ENCODE measurements at regions not wholly inside any gene's neighbourhood (a gene's known extent, or its start where the extent isn't known, plus 50 kb on each side); places are given as distances from the start of the nearest gene placed in this dataset.
"Not testable (repeated sequence)": the region's sequence is repeated elsewhere in the genome, so short reads cannot be mapped to it uniquely, and the experiment has no call there.

DNA sequence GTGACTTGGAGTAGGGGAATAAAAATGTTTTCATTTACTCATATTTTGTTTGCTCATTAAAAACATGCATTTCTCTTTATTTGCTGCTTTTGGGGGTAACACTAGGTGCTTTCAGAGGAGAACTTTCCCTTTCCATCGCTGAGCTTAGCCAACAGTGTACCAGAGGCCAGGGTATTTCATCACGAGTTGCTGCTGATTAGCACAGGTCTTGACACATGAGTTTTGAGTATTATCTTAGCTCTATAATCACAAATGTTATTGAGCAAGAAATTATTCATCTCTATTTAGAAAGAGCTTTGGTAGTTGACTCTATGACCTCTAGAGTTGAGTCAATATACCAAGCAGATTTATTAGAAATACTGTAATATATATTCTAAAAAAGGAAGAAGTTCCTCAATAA lies 375.9 kb downstream of the NXPH1 start:
- no peak for DNase-seq (ENCODE audit: low spot score)

DNA sequence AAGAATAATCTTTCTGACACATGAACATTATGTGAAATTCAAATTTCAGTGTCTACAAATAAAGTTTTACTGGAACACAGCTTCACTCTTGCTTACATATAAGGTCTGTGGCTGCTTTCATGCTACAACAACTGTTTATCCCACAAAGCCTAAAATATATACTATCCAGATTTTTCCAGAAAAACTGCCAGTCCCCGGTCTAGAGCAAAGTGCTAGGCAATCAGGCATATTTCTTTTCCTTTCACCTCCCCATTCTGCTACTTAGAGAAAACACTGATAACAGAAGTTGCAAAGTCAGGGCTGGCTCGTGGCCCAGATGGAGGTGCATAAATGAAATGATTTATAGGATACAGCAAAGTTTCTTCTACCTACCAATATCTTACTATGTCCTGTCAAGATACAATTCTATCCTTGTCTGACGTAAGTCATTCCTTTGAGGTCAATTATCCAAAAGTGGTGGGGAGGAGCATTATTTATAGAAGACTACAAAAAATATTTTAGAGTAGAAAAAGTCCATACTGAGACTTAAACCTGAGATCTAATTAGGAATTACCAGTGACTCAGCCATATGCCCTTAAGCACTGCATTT lies 384.1 kb downstream of the NXPH1 start:
- DNase-seq (ENCODE audit: low spot score) = no peak

DNA sequence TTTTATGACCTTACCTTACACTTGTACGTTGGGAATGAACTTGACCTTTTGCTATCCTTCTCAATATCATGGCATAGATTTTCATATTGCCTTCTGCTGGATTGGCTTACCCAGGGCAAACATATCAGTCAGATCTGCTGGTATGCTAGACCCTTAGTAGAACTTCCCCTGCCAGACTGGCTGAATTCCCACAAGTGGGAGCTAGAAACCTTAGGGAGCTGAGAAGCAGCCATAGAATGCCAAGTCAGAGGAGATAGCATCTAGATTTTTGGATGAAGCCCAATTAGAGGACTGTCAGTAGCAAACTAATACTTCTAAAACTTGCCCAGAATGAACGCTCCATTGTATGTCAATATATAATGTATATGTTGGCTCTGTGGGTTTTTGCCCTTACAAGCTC lies 385.0 kb downstream of the NXPH1 start:
- DNase-seq (ENCODE audit: low spot score) = no peak

DNA sequence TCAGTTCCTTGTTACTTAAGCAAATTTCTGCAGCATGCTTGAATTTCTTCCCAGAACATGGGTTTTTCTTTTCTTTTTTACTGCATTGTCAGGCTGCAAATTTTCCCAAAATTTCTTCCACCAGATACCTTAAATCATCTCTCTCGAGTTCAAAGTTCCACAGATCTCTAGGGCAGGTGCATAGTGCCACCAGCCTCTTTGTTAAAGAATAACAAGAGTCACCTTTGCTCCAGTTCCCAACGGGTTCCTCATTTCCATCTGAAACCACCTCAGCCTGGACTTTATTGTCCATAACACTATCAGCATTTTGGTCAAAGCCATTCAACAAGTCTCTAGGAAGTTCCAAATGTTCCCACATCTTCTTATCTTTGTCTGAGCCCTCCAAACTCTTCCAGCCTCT lies 389.2 kb downstream of the NXPH1 start:
- DNase-seq (ENCODE audit: low spot score) = no peak

DNA sequence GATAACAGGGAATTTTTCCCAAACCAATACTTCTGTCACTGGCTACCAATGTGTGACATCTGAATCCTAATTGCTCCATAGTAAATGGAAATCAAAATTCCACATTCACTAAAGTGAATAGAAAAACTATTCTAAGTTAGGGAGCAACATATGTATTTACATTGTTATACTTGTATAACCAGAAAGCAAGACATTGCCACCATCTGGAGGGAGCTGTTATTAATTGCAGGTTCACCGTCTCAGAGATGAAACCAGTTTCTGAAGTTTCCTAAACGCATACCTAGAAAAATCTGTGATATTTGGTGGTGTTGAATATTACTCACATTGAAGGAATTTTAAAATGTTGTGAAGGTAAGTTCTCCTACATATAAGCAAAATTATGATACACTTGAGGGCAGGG lies 390.1 kb downstream of the NXPH1 start:
- DNase-seq (ENCODE audit: low spot score) = no peak

DNA sequence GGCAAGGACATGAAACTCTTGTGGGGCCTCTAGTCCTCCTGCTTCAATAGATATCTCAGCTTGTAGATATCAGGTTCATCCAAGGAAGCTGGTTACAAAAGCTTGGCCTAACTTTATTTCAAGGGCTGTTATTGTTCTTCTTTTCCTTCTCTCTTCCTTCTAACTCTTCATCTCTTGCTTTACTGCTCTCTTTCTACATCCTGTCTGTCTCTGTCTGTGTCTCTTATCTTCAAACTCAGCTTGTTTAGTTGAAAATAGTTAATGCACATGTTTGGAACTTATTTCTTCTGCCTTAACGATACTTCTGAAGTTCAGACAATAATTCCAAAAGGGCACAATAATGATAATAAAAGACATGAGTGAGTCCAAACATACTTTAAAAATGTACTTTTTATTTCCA lies 393.9 kb downstream of the NXPH1 start:
- DNase-seq (ENCODE audit: low spot score) = no peak

DNA sequence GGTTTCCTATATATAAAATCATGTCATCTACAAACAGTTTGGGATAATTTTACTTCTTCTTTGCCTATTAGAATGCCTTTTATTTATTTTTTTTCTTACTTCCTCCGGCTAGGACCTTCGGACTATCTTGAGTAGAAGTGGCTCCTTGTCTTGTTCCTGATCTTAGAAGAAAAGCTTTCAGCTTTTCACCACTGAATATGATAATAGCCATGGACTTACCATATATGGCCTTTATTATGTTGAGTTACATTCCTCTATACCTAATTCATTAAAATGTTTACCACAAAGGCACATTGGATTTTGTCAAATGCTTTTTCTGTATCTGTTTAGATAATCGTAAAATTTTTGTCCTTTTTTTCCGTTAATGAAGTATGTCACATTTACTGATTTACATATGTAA lies 395.7 kb downstream of the NXPH1 start:
- no peak for DNase-seq (ENCODE audit: low spot score)

DNA sequence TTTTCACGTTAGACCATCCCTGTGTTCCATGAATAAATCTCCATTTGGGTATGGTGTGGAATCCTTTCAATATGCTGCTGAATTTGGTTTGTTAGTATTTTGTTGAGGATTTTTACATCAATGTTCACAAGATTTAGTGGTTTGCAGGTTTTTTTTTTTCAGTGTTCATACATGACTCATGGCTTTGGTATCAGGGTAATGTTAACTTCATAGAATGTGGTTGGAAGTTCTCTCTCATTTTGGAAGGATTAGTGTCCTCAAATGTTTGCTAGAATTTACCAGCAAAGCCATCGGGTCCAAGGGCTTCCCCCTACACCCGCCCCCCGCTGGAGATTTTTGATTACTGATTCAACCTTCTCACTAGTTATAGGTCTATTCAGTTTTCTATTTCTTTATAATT lies 398.0 kb downstream of the NXPH1 start:
- DNase-seq (ENCODE audit: low spot score) = no peak

DNA sequence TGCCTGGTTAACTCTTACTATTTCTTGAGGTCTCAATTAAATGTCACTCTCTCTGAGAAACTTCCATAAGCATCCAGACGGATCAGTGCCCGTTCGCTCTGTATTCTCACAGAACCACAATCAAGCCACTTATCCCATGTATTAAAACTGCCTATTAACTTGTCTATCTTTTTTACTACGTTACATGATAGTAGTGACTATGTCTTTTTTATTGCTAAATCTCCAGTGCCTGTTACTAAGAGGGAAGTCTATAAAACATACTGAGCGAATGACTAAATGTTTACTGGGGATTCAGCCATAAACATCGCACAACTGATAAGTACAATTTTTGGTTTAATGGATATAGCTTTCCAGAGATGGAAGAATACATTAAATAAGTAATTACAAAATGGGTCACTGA lies 399.9 kb downstream of the NXPH1 start:
- DNase-seq (ENCODE audit: low spot score) = no peak

DNA sequence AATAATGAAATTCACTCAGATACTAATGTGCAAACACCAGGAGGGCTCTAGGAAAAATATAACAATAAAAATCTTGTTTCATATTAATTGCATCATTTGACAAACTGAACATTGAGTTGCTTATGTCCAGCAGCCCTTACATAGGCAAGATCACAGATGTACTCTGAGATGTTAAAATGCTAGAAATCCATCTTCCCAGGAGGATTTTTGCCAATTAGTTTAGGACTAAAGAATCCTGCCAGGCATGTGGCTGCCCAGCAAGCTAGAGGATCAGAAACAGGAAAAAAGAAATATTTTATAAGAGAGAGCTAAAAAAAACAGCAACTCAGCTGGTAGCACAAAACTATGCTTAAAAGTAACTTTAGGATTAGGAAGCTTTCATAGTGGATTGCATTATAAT lies 407.8 kb downstream of the NXPH1 start:
- no peak for DNase-seq (ENCODE audit: low spot score)

DNA sequence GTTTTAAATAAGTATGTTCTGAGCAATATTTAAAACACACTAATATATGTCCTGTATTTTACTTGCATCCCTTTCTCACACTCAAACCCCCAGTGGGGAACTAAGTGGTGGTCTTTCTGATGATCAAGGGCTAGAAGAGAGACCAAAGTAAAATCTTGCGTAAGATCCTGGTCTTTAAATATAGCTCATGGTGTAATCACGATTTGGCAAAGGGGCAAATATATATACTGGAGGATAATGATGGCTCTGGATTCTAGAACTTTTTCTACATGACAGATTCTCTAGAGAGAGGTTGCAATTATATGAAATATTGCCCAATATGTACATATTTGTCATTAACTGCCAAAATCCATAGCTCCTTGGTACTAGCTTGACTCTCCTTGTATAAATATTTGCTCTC lies 438.3 kb downstream of the NXPH1 start:
- no peak for DNase-seq (ENCODE audit: low spot score)

DNA sequence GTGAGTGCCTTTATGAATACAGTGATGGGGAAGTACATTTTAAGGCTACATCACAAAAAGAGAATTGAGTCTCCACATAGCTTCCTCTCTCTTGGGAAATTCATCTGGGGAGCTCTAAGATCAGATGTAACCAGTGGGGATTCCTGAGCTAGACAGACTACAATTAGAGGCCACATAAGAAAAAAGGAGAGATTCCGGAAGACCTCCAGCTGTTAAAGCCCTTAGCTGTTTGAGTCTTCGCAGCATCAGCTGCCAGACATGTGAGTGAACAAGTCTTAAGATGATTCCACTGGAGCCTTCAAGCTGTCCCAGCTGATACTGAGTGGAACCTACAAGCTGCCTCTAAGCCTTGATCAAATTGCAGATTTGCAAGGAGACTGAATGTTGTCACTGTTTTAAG lies 448.5 kb downstream of the NXPH1 start:
- no peak for DNase-seq (ENCODE audit: low spot score)

DNA sequence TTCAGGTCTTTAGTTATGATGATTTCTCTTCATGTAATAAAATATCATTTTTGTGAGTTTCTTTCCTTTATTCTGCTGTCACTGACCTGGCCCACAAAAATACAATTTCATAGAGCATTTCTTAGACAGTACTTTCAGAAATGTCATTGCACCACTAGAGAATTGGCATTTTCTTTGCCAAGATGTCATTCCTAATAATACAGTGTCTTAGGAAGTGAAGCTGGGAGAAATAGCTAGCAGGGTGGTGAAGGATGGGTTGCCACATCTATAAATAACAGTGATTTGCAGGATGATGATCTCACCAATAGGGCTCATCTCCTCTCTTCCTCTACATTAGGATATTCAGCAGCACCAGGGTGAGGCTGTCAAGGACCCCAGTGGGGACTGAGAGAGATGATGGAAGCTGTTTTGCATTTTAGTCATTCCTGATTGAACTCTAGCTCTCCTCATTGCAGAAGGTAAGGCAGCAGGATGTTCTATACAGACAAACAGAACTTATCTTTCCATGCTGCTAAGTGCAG lies 452.1 kb downstream of the NXPH1 start:
- DNase-seq (ENCODE audit: low spot score) = no peak

DNA sequence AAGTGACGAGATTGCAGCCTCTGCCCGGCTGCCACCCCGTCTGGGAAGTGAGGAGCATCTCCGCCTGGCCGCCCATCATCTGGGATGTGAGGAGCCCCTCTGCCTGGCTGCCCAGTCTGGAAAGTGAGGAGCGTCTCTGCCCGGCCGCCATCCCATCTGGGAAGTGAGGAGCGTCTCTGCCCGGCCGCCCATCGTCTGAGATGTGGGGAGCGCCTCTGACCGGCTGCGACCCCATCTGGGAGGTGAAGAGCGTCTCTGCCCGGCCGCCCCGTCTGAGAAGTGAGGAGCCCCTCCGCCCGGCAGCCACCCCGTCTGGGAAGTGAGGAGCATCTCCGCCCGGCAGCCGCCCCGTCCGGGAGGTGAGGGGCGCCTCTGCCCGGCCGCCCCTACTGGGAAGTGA lies 456.9 kb downstream of the NXPH1 start:
- not testable (repeated sequence) for DNase-seq (ENCODE audit: low spot score)

DNA sequence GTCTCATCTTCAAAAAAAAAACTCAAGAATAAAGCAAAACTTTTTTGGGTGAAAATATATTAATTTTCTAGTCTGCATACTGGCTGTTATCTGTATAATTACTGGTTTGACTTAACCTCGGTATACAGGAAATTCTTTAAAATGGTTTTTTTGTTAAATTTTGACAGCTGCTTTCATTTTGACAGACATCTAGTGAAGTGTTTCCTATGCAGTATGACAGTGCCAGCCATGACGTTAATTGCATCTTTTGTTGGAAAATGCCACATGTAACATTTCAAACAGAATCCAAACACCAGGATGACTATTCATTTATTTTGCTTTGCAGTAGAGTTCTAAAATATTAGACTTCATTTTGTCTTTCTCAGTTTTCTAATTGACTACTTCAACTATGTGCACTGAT lies 460.4 kb downstream of the NXPH1 start:
- DNase-seq (ENCODE audit: low spot score) = no peak

DNA sequence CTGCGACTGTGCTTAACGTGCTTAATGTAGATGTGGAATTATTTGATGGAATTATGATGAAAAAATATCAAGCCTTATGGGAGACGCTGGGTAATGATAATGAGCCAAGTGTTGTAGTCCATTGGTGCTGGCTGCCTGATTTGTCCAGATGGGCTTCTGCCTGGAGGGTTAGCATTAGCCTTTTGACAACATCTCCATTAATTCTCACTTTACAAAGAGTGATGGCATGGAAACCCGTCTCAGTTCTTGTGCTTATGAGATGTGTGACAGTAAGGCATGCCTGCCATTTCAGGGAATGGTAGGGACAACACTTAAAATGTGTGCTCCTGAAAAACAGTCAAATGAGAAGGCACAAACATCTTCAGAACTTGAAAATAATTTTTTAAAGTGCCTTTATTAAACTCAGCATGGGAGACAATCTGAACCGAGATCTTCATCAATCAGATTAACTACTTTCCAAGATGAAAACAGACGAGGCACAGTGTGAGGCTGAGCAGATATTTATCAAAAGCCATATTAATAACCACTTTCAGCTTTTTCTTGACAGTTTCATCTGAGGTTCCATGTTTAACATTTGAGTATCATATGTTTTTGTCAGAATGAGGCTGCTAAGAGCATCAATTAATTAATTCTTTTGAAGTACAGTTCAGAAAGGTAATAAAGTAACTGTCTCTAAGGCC lies 473.1 kb downstream of the NXPH1 start:
- no peak for DNase-seq (ENCODE audit: low spot score)

DNA sequence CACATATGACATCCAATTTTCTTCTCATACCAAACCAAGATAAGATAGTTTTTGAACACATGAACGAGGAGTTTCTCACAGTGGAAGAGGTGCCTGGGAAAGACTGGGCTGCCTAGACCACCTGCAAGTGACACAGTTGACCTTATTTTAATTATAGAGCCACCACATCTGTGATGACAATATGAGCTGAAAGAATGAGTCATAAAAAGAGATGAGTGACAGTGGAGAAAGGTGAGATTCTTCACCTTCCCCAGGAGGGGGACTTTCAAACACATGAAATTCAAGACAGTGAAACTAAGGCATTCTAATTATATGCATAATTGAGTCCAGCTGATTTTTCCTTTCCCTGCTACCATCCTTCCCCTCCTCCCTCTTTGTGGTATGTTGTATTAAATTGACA lies 475.5 kb downstream of the NXPH1 start:
- no peak for DNase-seq (ENCODE audit: low spot score)

DNA sequence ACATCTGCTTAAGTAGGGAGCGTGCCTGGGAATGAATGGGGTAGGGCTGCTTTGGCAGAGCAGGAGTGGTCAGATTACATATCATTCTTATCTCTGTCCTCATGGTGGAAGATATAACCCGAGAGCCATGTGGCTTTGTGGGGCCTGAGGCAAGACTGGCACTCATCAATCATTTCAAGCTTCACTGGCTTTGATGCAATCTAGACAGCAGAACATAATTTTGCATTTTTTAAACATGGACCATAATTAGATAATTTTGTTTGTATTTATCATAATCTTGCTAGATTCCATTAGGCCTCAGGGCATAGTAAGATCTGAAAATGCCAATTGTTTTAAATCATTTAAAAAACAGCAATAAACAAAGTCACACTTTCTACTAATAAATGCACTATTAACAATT lies 480.3 kb downstream of the NXPH1 start:
- no peak for DNase-seq (ENCODE audit: low spot score)

DNA sequence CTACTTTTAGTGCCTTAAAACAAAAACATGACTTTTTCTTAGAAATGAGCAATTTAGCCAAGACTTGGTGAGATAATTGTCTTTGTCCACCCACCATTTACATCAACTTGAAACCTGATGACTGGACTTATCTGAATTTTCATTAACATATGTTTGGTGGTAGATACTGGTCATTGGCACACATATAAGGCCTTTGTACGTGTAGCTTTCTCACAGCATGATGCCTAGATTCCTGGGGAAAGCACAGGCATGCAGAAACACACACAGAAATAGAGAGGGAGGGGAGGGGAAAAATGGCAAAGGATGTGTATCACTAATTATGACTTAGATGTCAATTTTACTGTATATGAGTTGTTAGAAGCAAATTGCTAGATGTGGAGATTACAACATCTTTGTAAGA lies 488.4 kb downstream of the NXPH1 start:
- no peak for DNase-seq (ENCODE audit: low spot score)

DNA sequence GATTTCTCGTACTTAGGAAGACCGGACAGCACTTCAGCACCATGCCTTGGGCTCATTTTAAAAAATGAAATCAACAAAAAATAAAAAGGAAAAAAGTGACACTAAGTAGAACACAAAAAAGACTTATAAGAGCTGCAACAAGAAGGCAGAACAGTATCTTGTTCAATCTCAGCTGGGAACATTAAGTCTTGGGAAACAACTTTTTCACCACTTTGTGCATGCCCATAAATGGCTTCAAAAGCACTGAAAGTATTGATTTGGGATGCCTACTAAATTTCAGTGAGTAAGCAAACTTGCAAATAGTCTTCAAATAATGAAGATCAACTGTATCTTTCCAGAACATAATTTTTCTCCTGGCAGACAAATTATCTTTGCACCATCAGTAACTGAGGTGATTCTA lies 489.3 kb downstream of the NXPH1 start:
- no peak for DNase-seq (ENCODE audit: low spot score)

DNA sequence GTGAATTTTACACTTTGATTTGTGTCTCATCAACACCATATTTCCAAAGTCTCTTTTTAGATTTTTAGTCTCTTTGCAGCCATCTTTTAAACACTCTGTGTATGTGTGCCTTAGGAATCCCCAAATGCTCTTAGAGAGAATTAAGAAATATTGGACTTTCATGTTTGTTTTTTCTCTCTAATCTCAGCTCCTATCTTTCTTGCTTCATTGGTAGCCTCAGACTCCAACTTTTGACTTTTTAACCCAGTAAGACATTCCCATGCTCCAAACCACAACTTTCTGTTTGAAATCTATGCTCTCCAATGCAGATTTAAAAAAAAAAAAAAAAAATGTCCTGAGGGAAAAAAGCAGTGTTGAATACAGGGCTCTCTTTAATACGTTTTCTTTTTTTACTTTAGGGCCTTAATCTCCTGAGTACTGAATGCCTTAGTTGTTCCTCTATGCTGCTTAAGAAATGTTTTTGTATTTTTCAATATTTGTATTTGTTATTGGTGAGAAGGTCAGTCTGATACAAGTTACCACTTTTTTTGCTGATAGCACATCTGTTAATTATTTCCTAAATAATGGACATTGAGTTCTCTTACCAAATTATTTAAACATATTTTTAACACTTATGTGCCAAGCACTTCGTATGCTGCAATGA lies 489.9 kb downstream of the NXPH1 start:
- no peak for DNase-seq (ENCODE audit: low spot score)

DNA sequence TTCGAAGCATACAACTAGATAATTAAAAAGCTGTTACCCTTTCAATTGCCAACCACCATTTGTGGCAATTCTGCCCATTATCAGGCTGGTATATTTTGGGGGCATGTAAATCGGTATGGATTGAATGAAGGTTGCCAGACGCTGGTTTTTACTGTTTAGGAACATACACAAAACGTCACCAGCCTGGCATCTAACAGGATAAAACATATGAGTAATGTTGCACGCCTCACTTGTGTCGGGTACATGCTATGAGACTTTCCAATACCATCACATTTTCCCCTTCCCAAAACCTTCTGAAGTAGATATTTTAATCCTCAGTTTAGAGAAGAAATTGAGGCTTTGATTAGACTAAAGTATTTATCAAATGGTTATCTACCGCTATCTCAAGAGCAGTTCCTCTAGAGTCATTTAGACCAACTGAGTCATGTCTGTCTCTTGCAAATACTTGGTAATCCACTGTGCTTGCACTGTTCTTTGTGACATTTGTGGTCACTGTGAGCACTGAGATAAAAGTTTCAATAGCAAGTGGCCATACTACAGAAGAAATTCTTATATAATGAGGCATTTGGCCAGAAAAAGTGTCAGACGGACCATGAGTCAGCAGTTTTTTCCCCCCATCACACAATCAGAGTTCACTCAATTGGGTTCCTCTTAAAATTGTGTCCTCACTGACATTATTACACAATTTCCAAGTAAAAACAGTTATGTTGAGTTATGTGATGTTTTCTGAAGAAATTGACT lies 498.7 kb downstream of the NXPH1 start:
- no peak for DNase-seq (ENCODE audit: low spot score)

DNA sequence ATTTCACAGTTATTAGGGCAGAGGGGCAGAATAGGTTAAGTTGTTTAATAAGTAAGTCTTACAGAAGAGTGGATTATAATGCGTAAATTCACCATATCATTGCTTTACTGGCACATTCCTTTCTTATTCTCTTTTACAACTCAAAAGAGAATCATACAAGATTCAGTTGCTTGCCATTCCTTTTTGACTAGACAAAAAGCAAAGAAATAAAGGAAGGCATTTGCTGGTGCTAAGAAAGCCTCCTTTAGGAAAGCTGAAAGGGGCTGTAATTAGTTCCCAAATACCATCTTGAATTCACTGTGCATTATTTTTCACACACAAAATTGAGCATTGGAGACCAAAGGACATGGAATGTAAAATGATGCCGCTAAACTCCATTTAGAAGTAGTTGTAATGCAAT lies 499.3 kb downstream of the NXPH1 start:
- DNase-seq (ENCODE audit: low spot score) = no peak
